NCI-H526 treated with DMSO at 0.1 percent for 48 hours (cell line): ENCODE measurements at regions not wholly inside any gene's neighbourhood (a gene's known extent, or its start where the extent isn't known, plus 50 kb on each side); places are given as distances from the start of the nearest gene placed in this dataset.
"Not testable (repeated sequence)": the region's sequence is repeated elsewhere in the genome, so short reads cannot be mapped to it uniquely, and the experiment has no call there.

Experiments used
- DNase-seq: peaks from one replicate; lab custom pipeline; 2025; lab: John Stamatoyannopoulos, UW

- DNase-seq, result no peak
These were observed 938.9 kb upstream of the ADGRL4 start for GRCh38 chr1:79945391-79945790.

GRCh38 chr1:79929356-79929755 lies 922.8 kb upstream of the ADGRL4 start:
- DNase-seq, result no peak

GRCh38 chr1:79928901-79929300 lies 922.4 kb upstream of the ADGRL4 start:
- DNase-seq, result no peak

- DNase-seq, result no peak
These were observed 914.6 kb upstream of the ADGRL4 start for GRCh38 chr1:79920960-79921669.

GRCh38 chr1:79914896-79915295 lies 908.4 kb upstream of the ADGRL4 start:
- no peak for DNase-seq

- no peak for DNase-seq
These were observed 906.3 kb upstream of the ADGRL4 start for GRCh38 chr1:79912813-79913212.

- DNase-seq, result no peak
These were observed 896.8 kb upstream of the ADGRL4 start for GRCh38 chr1:79903321-79903720.

- no peak for DNase-seq
These were observed 895.9 kb upstream of the ADGRL4 start for GRCh38 chr1:79902418-79902817.

- DNase-seq, result no peak
These were observed 893.4 kb upstream of the ADGRL4 start for GRCh38 chr1:79899914-79900313.

GRCh38 chr1:79896140-79896539 lies 889.6 kb upstream of the ADGRL4 start:
- DNase-seq, result no peak

- DNase-seq, result no peak
These were observed 889.0 kb upstream of the ADGRL4 start for GRCh38 chr1:79895573-79895972.

GRCh38 chr1:79894129-79894528 lies 887.6 kb upstream of the ADGRL4 start:
- DNase-seq, result not testable (repeated sequence)

GRCh38 chr1:79887059-79887458 lies 880.5 kb upstream of the ADGRL4 start:
- DNase-seq, result no peak

- no peak for DNase-seq
These were observed 878.6 kb upstream of the ADGRL4 start for GRCh38 chr1:79885101-79885500.

- DNase-seq, result no peak
These were observed 870.6 kb upstream of the ADGRL4 start for GRCh38 chr1:79877086-79877485.

- DNase-seq, result no peak
These were observed 868.7 kb upstream of the ADGRL4 start for GRCh38 chr1:79875187-79875586.

- DNase-seq, result no peak
These were observed 867.8 kb upstream of the ADGRL4 start for GRCh38 chr1:79874289-79874688.

GRCh38 chr1:79859212-79859948 lies 852.9 kb upstream of the ADGRL4 start:
- DNase-seq, result no peak

GRCh38 chr1:79852004-79852403 lies 845.5 kb upstream of the ADGRL4 start:
- DNase-seq, result no peak

GRCh38 chr1:79849388-79849787 lies 842.9 kb upstream of the ADGRL4 start:
- no peak for DNase-seq

GRCh38 chr1:79848316-79848715 lies 841.8 kb upstream of the ADGRL4 start:
- no peak for DNase-seq

GRCh38 chr1:79847700-79848099 lies 841.2 kb upstream of the ADGRL4 start:
- no peak for DNase-seq

- no peak for DNase-seq
These were observed 839.4 kb upstream of the ADGRL4 start for GRCh38 chr1:79845936-79846335.

GRCh38 chr1:79842811-79843210 lies 836.3 kb upstream of the ADGRL4 start:
- DNase-seq, result no peak
